SU-DHL-6 (cell line): ENCODE measurements at regions not wholly inside any gene's neighbourhood (a gene's known extent, or its start where the extent isn't known, plus 50 kb on each side); places are given as distances from the start of the nearest gene placed in this dataset.

Experiments used
- EZH2phosphoT487 ChIP-seq: fragments of 200-600 bp; sonication (generic), shearing (Covaris generic); conservative IDR thresholded peaks from 2 replicates; pipeline ENCODE4 v1.6.1; 2018; ENCODE audit warnings: mild to moderate bottlenecking, antibody characterized with exemption, low read length, moderate library complexity, mixed read lengths
- TF ChIP-seq, protein P1 (sequence below): fragments of 200-600 bp; sonication (generic); IDR thresholded peaks from one replicate; pipeline ENCODE4 v1.5.1; 2017; ENCODE audit warnings: antibody characterized with exemption, mild to moderate bottlenecking, low read length, moderate library complexity; ENCODE audit not compliant: insufficient read depth, poor library complexity, severe bottlenecking

- TF ChIP-seq, protein P1, sequence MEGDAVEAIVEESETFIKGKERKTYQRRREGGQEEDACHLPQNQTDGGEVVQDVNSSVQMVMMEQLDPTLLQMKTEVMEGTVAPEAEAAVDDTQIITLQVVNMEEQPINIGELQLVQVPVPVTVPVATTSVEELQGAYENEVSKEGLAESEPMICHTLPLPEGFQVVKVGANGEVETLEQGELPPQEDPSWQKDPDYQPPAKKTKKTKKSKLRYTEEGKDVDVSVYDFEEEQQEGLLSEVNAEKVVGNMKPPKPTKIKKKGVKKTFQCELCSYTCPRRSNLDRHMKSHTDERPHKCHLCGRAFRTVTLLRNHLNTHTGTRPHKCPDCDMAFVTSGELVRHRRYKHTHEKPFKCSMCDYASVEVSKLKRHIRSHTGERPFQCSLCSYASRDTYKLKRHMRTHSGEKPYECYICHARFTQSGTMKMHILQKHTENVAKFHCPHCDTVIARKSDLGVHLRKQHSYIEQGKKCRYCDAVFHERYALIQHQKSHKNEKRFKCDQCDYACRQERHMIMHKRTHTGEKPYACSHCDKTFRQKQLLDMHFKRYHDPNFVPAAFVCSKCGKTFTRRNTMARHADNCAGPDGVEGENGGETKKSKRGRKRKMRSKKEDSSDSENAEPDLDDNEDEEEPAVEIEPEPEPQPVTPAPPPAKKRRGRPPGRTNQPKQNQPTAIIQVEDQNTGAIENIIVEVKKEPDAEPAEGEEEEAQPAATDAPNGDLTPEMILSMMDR, result no peak
- no peak for TF ChIP-seq EZH2phosphoT487
Measured at GRCh38 chr6:114649298-114649697, 306.5 kb upstream of the HS3ST5 start.
